PC-3 (cell line): ENCODE measurements at regions not wholly inside any gene's neighbourhood (a gene's known extent, or its start where the extent isn't known, plus 50 kb on each side); places are given as distances from the start of the nearest gene placed in this dataset.

Source experiments
- ATAC-seq: fragments of 200-7000 bp; cut with Tn5 transposase; 2 replicates; pipeline ENCODE4 v1.9.1; 2020; ENCODE audit warnings: mild to moderate bottlenecking, moderate library complexity
- BruUV-seq: library from RNA; stranded (reverse); fragments of 400-500 nt; replicated peaks from 2 replicates; lab custom pipeline; 2021; lab: Mats Ljungman, UMichigan
- CTCF ChIA-PET: fragments of 300-600 bp; sonication (Branson Sonifier 250); formaldehyde crosslinking; loops from one replicate; lab custom pipeline; 2022; ENCODE audit warnings: antibody characterized with exemption; lab: Charles Lee
- POLR2A ChIA-PET: fragments of 300-600 bp; sonication (Branson Sonifier 250); formaldehyde crosslinking; loops from one replicate; lab custom pipeline; 2022; ENCODE audit warnings: antibody characterized with exemption; ENCODE audit not compliant: unreplicated experiment; lab: Charles Lee
- DNase-seq: peaks from one replicate; pipeline ENCODE4 v3.0.0-alpha.2; 2015
- H2AFZ ChIP-seq: fragments of 300-600 bp; sonication (generic); 2 replicates; pipeline ENCODE4 v1.6.0; 2016; ENCODE audit warnings: antibody characterized with exemption, low read length
- H3F3A ChIP-seq: fragments of 300-600 bp; sonication (generic); one replicate; pipeline ENCODE4 v1.6.0; 2017; ENCODE audit warnings: antibody characterized with exemption, low read length, control low read depth, mild to moderate bottlenecking; ENCODE audit not compliant: unreplicated experiment
- H3K27ac ChIP-seq: fragments of 300-600 bp; sonication (generic); 2 replicates; pipeline ENCODE4 v1.5.1; 2016; ENCODE audit warnings: mild to moderate bottlenecking, low read length
- H3K27me3 ChIP-seq: fragments of 300-600 bp; sonication (generic); 2 replicates; pipeline ENCODE4 v1.6.1; 2016; ENCODE audit warnings: low read length, mixed read lengths
- H3K36me3 ChIP-seq: fragments of 300-600 bp; sonication (generic); 2 replicates; pipeline ENCODE4 v1.6.1; 2016; ENCODE audit warnings: low read depth, mixed run types, low read length, mixed read lengths
- H3K4me1 ChIP-seq: fragments of 300-600 bp; sonication (generic); 2 replicates; pipeline ENCODE4 v1.5.1; 2016; ENCODE audit warnings: low read length; ENCODE audit not compliant: insufficient read depth
- H3K4me2 ChIP-seq: fragments of 300-600 bp; sonication (generic); 2 replicates; pipeline ENCODE4 v1.6.0; 2016; ENCODE audit warnings: low read length
- H3K4me3 ChIP-seq: fragments of 300-600 bp; sonication (generic); 2 replicates; pipeline ENCODE4 v1.5.1; 2016; ENCODE audit warnings: mild to moderate bottlenecking, low read length, mixed read lengths
- H3K79me2 ChIP-seq: fragments of 300-600 bp; sonication (generic); 2 replicates; pipeline ENCODE4 v1.6.1; 2017; ENCODE audit warnings: low read length, mixed read lengths
- H3K9ac ChIP-seq: fragments of 300-600 bp; sonication (generic); 2 replicates; pipeline ENCODE4 v1.6.0; 2016; ENCODE audit warnings: mild to moderate bottlenecking, low read length
- H3K9me2 ChIP-seq: fragments of 300-600 bp; sonication (generic); replicated peaks from 2 replicates; pipeline ENCODE4 v1.6.1; 2016; ENCODE audit warnings: mixed run types, low read length, mixed read lengths
- H3K9me3 ChIP-seq: fragments of 300-600 bp; sonication (generic); 2 replicates; pipeline ENCODE4 v1.6.1; 2016; ENCODE audit warnings: low read length, mixed read lengths
- H4K20me1 ChIP-seq: fragments of 300-600 bp; sonication (generic); 2 replicates; pipeline ENCODE4 v1.6.1; 2016; ENCODE audit warnings: low read length, mixed read lengths
- CTCF ChIP-seq: fragments of 300-600 bp; sonication (generic); conservative IDR thresholded peaks from 2 replicates; pipeline ENCODE4 v1.5.1; 2017; ENCODE audit warnings: antibody characterized with exemption, low read depth, mild to moderate bottlenecking, low read length
- EZH2 ChIP-seq: fragments of 300-600 bp; sonication (generic); IDR thresholded peaks from one replicate; pipeline ENCODE4 v1.6.1; 2017; ENCODE audit warnings: antibody characterized with exemption, mild to moderate bottlenecking, low read length; ENCODE audit not compliant: unreplicated experiment
- EZH2phosphoT487 ChIP-seq: fragments of 300-600 bp; sonication (generic); IDR thresholded peaks from 2 replicates; pipeline ENCODE4 v1.6.1; 2018; ENCODE audit warnings: mild to moderate bottlenecking, antibody characterized with exemption, low read length, borderline replicate concordance
- intact Hi-C: fragments of 100-400 bp; cut with micrococcal nuclease; formaldehyde crosslinking; loops from 2 replicates; pipeline ENCODE4 v1.9.0; 2023

GRCh38 chr1:60705026-60705425 lies 377.3 kb upstream of the NFIA start:
- Histone ChIP-seq H2AFZ (no peak overlapping the region), H3K79me2 (no peaks in the 10 kb centered on the region), H4K20me1 (no peaks in the 10 kb centered on the region), H3K27me3 (peaks cover 17% of the 10 kb centered on the region; the same call in 1 of the 2 replicates), H3K27ac (no peak overlapping the region), H3K4me1 (no peaks in the 10 kb centered on the region), H3K4me2 (no peak overlapping the region), H3K9me3 (no peaks in the 10 kb centered on the region), H3F3A (no peaks in the 10 kb centered on the region), H3K9ac (no peak overlapping the region), H3K36me3 (no peaks in the 10 kb centered on the region), H3K4me3 (no peak overlapping the region), H3K9me2 (no peaks in the 10 kb centered on the region)
- TF ChIP-seq EZH2phosphoT487 (no peak), EZH2 (no peak), CTCF (no peak)
- ATAC-seq (no peak), DNase-seq (no peak)
- no TSS peak for BruUV-seq
- intact Hi-C loops: no loop called here
- CTCF ChIA-PET: no interaction called here
- POLR2A ChIA-PET: no interaction called here

- TF ChIP-seq EZH2phosphoT487 (no peak), CTCF (no peak), EZH2 (no peak)
- no peak for ATAC-seq
- Histone ChIP-seq H3K9me2 (no peaks in the 10 kb centered on the region), H3K4me2 (no peak overlapping the region), H3K4me1 (no peaks in the 10 kb centered on the region), H3K27ac (no peak overlapping the region), H3K9ac (no peak overlapping the region), H3K27me3 (peaks cover 18% of the 10 kb centered on the region; the same call in 1 of the 2 replicates), H3F3A (no peaks in the 10 kb centered on the region), H3K9me3 (no peaks in the 10 kb centered on the region), H4K20me1 (no peaks in the 10 kb centered on the region), H3K36me3 (no peaks in the 10 kb centered on the region), H2AFZ (no peak overlapping the region), H3K79me2 (no peaks in the 10 kb centered on the region), H3K4me3 (no peak overlapping the region)
- intact Hi-C loops: no loop called here
- CTCF ChIA-PET: no interaction called here
- BruUV-seq: no TSS peak
- DNase-seq: no peak
- POLR2A ChIA-PET: no interaction called here
These were observed 379.2 kb upstream of the NFIA start for GRCh38 chr1:60703155-60703554.

- no peak overlapping the region for H3K9ac ChIP-seq
- ChIA-PET CTCF (interaction anchor here (0.5 to 1.5 kb wide), 2 partner anchors 418 to 638 kb away, joined by 3 to 5 read pairs; no protein-coding TSS in a partner anchor), POLR2A (no interaction called here)
- TF ChIP-seq CTCF: no peak
- TF ChIP-seq EZH2phosphoT487: no peak
- no peak for TF ChIP-seq EZH2
- no peak overlapping the region for H3K4me2 ChIP-seq
- no peaks in the 10 kb centered on the region for H4K20me1 ChIP-seq
- no peak overlapping the region for H3K4me3 ChIP-seq
- H3K36me3 ChIP-seq: no peaks in the 10 kb centered on the region
- no peaks in the 10 kb centered on the region for H3K4me1 ChIP-seq
- H3K27ac ChIP-seq: no peak overlapping the region
- no peaks in the 10 kb centered on the region for H3K9me3 ChIP-seq
- BruUV-seq: no TSS peak
- peaks cover 22% of the 10 kb centered on the region; the same call in 1 of the 2 replicates for H3K27me3 ChIP-seq
- no peaks in the 10 kb centered on the region for H3K9me2 ChIP-seq
- DNase-seq: no peak
- no peak overlapping the region for H2AFZ ChIP-seq
- no peaks in the 10 kb centered on the region for H3K79me2 ChIP-seq
- no peaks in the 10 kb centered on the region for H3F3A ChIP-seq
- ATAC-seq: no peak
- intact Hi-C loops: no loop called here
These were observed 383.0 kb upstream of the NFIA start for GRCh38 chr1:60699325-60699724.
